Esophagus muscularis mucosa (tissue), 3 donors: ENCODE measurements at regions not wholly inside any gene's neighbourhood (a gene's known extent, or its start where the extent isn't known, plus 50 kb on each side); places are given as distances from the start of the nearest gene placed in this dataset.

Experiments used
- POLR2A ChIP-seq: fragments of 450-650 bp; IDR thresholded peaks from one replicate; pipeline ENCODE4 v1.6.1; 2017; ENCODE audit warnings: antibody characterized with exemption, moderate library complexity, mild to moderate bottlenecking, low read depth
- POLR2AphosphoS5 ChIP-seq, 2 donors: sonication (generic); formaldehyde crosslinking; IDR thresholded peaks; one replicate each; pipeline ENCODE4 v1.6.1; 2017; ENCODE audit warnings: antibody characterized with exemption in 2 of 2
- TF ChIP-seq, protein P1 (sequence below), 3 experiments: fragments of 200-600 bp in 2 of 3; fragments of 450-650 bp in 1 of 3; sonication (generic) in 2 of 3; IDR thresholded peaks; one replicate each; pipeline ENCODE4 v1.5.1; 2017 to 2019; ENCODE audit warnings: antibody characterized with exemption in 3 of 3, mild to moderate bottlenecking in 2 of 3, moderate library complexity in 1 of 3

DNA sequence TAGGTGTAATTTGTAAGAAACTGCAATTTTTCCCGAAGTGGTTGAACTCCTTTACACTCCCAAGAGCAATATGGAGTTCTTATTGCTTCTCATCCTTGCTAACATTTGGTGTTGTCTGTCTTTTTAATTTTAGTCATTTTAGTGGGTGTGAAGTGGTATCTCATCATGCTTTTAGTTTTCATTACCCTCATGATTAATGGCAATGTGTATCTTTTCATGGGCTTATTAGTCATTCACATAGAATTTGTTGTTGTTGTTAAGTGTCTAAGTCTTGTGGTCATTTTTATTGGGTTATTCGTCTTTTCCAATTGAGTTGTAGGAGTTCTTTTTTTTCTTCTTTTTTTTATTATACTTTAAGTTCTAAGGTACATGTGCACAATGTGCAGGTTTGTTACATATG is 238.3 kb upstream of the SESN3 start:
- no peak for TF ChIP-seq POLR2AphosphoS5 (IDR thresholded peaks at IDR 0.05)
- no peak for TF ChIP-seq POLR2A
- TF ChIP-seq, protein P1, sequence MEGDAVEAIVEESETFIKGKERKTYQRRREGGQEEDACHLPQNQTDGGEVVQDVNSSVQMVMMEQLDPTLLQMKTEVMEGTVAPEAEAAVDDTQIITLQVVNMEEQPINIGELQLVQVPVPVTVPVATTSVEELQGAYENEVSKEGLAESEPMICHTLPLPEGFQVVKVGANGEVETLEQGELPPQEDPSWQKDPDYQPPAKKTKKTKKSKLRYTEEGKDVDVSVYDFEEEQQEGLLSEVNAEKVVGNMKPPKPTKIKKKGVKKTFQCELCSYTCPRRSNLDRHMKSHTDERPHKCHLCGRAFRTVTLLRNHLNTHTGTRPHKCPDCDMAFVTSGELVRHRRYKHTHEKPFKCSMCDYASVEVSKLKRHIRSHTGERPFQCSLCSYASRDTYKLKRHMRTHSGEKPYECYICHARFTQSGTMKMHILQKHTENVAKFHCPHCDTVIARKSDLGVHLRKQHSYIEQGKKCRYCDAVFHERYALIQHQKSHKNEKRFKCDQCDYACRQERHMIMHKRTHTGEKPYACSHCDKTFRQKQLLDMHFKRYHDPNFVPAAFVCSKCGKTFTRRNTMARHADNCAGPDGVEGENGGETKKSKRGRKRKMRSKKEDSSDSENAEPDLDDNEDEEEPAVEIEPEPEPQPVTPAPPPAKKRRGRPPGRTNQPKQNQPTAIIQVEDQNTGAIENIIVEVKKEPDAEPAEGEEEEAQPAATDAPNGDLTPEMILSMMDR (IDR thresholded peaks at IDR 0.05), result no peak
